NCI-H524 treated with DMSO at 0.1 percent for 48 hours (cell line): ENCODE measurements at regions not wholly inside any gene's neighbourhood (a gene's known extent, or its start where the extent isn't known, plus 50 kb on each side); places are given as distances from the start of the nearest gene placed in this dataset.

ENCODE experiments used
- DNase-seq: peaks from one replicate; lab custom pipeline; 2025; lab: John Stamatoyannopoulos, UW

- DNase-seq = no peak
Observed at GRCh38 chr15:67004142-67004541, 61.3 kb upstream of the SMAD3 start.

GRCh38 chr15:67005294-67005996 is 60.0 kb upstream of the SMAD3 start:
- no peak for DNase-seq

GRCh38 chr15:67006083-67007065 is 59.0 kb upstream of the SMAD3 start:
- DNase-seq = no peak

GRCh38 chr15:67009576-67010569 is 55.5 kb upstream of the SMAD3 start:
- no peak for DNase-seq

GRCh38 chr15:67010898-67011616 is 54.3 kb upstream of the SMAD3 start:
- DNase-seq = no peak

- no peak for DNase-seq
Observed at GRCh38 chr15:67011617-67012005, 53.8 kb upstream of the SMAD3 start.

GRCh38 chr15:67013696-67014095 is 51.7 kb upstream of the SMAD3 start:
- no peak for DNase-seq
